GM21381 (cell line): ENCODE measurements at regions not wholly inside any gene's neighbourhood (a gene's known extent, or its start where the extent isn't known, plus 50 kb on each side); places are given as distances from the start of the nearest gene placed in this dataset.

ENCODE experiments used
- ATAC-seq: cut with Tn5 transposase; IDR thresholded peaks from one replicate; pipeline ENCODE4 v1.9.1; 2021; ENCODE audit warnings: mild to moderate bottlenecking, moderate library complexity; ENCODE audit not compliant: unreplicated experiment

GRCh38 chr2:125455110-125455509, 1200.8 kb upstream of the GYPC start:
- ATAC-seq = no peak

GRCh38 chr2:125456693-125457363, 1199.1 kb upstream of the GYPC start:
- ATAC-seq = no peak

- ATAC-seq = no peak
Observed at GRCh38 chr2:125471963-125472362, 1184.0 kb upstream of the GYPC start.

GRCh38 chr2:125479143-125479636, 1176.8 kb upstream of the GYPC start:
- no peak for ATAC-seq

- ATAC-seq = no peak
Observed at GRCh38 chr2:125490308-125490707, 1165.7 kb upstream of the GYPC start.

GRCh38 chr2:125491663-125492062, 1164.3 kb upstream of the GYPC start:
- no peak for ATAC-seq

- no peak for ATAC-seq
Observed at GRCh38 chr2:125512313-125512712, 1143.6 kb upstream of the GYPC start.

- no peak for ATAC-seq
Observed at GRCh38 chr2:125516496-125517109, 1139.4 kb upstream of the GYPC start.

- no peak for ATAC-seq
Observed at GRCh38 chr2:125526093-125526492, 1129.9 kb upstream of the GYPC start.

GRCh38 chr2:125535089-125535488, 1120.9 kb upstream of the GYPC start:
- no peak for ATAC-seq

GRCh38 chr2:125543968-125544514, 1111.9 kb upstream of the GYPC start:
- ATAC-seq = no peak

- no peak for ATAC-seq
Observed at GRCh38 chr2:125553768-125554167, 1102.2 kb upstream of the GYPC start.

- ATAC-seq = no peak
Observed at GRCh38 chr2:125554956-125555355, 1101.0 kb upstream of the GYPC start.

- no peak for ATAC-seq
Observed at GRCh38 chr2:125559186-125559585, 1096.8 kb upstream of the GYPC start.

GRCh38 chr2:125560855-125561254, 1095.1 kb upstream of the GYPC start:
- ATAC-seq = no peak

- ATAC-seq = no peak
Observed at GRCh38 chr2:125561302-125561701, 1094.7 kb upstream of the GYPC start.

GRCh38 chr2:125562924-125563323, 1093.0 kb upstream of the GYPC start:
- ATAC-seq = no peak

GRCh38 chr2:125564471-125564870, 1091.5 kb upstream of the GYPC start:
- ATAC-seq = no peak

- no peak for ATAC-seq
Observed at GRCh38 chr2:125566422-125566821, 1089.5 kb upstream of the GYPC start.

GRCh38 chr2:125567100-125567499, 1088.9 kb upstream of the GYPC start:
- ATAC-seq = no peak

- ATAC-seq = no peak
Observed at GRCh38 chr2:125572660-125573059, 1083.3 kb upstream of the GYPC start.

- ATAC-seq = no peak
Observed at GRCh38 chr2:125573432-125573831, 1082.5 kb upstream of the GYPC start.
